HEK293 (cell line): ENCODE measurements at regions not wholly inside any gene's neighbourhood (a gene's known extent, or its start where the extent isn't known, plus 50 kb on each side); places are given as distances from the start of the nearest gene placed in this dataset.

Experiments used
- CTCF ChIA-PET: fragments of 350-600 bp; formaldehyde crosslinking; extraction: SDS; loops from one replicate; lab custom pipeline; 2021; ENCODE audit warnings: antibody characterized with exemption; lab: Yijun Ruan, JAX
- POLR2A ChIA-PET: fragments of 300-600 bp; formaldehyde crosslinking; extraction: SDS; loops from one replicate; lab custom pipeline; 2020; ENCODE audit warnings: antibody characterized with exemption, inconsistent platforms; lab: Yijun Ruan, JAX
- H3K27ac ChIP-seq: fragments of 200-500 bp; sonication (Bioruptor generic); 2 replicates; pipeline ENCODE4 v1.5.1; 2014; ENCODE audit warnings: low read depth, low read length, control low read depth, inconsistent platforms; ENCODE audit errors: extremely low read depth
- H3K36me3 ChIP-seq, 2 experiments: fragments of 200-500 bp in 1 of 2; sonication (Bioruptor generic) in 1 of 2; 1 replicate in 1 of 2; 2 replicates in 1 of 2; pipeline ENCODE4 v1.5.1; 2014 to 2017; ENCODE audit warnings: inconsistent platforms in 2 of 2, low read length in 2 of 2; ENCODE audit not compliant: control insufficient read depth in 2 of 2, insufficient read depth in 1 of 2
- H3K4me1 ChIP-seq: fragments of 200-500 bp; sonication (Bioruptor generic); 2 replicates; pipeline ENCODE4 v1.5.1; 2014; ENCODE audit warnings: mild to moderate bottlenecking, low read length, inconsistent platforms; ENCODE audit not compliant: control insufficient read depth, insufficient read depth
- H3K4me3 ChIP-seq: 2 replicates; pipeline ENCODE4 v1.5.1; 2011; ENCODE audit warnings: low read depth, mild to moderate bottlenecking, control low read depth, low read length, moderate library complexity
- H3K9me3 ChIP-seq: fragments of 200-500 bp; sonication (Bioruptor generic); 2 replicates; pipeline ENCODE4 v1.5.1; 2014; ENCODE audit warnings: low read depth, low read length, inconsistent platforms; ENCODE audit not compliant: control insufficient read depth, insufficient read depth
- GLI2 ChIP-seq: fragments of 450-650 bp; formaldehyde crosslinking; IDR thresholded peaks from 2 replicates; pipeline ENCODE4; 2017; ENCODE audit warnings: missing biosample characterization, missing genetic modification characterization, low read depth, borderline replicate concordance
- HOXD13 ChIP-seq: sonication (generic); formaldehyde crosslinking; IDR thresholded peaks from 2 replicates; pipeline ENCODE4 v1.8.0; 2022; ENCODE audit warnings: missing genetic modification reagents, borderline replicate concordance
- MZF1 ChIP-seq: fragments of 450-650 bp; formaldehyde crosslinking; IDR thresholded peaks from 2 replicates; pipeline ENCODE4 v1.5.1; 2017; ENCODE audit warnings: missing biosample characterization, missing genetic modification characterization, borderline replicate concordance
- PRDM1 ChIP-seq: fragments of 450-650 bp; formaldehyde crosslinking; IDR thresholded peaks from 2 replicates; pipeline ENCODE4; 2016; ENCODE audit warnings: missing biosample characterization, missing genetic modification characterization
- SALL2 ChIP-seq: fragments of 450-650 bp; formaldehyde crosslinking; IDR thresholded peaks from 2 replicates; pipeline ENCODE4 v1.5.0; 2017; ENCODE audit warnings: missing biosample characterization, mild to moderate bottlenecking, missing genetic modification characterization, borderline replicate concordance
- SCRT2 ChIP-seq: fragments of 450-650 bp; formaldehyde crosslinking; IDR thresholded peaks from 2 replicates; pipeline ENCODE4 v1.5.1; 2016; ENCODE audit warnings: missing biosample characterization, missing genetic modification characterization
- ZBTB6 ChIP-seq: fragments of 450-650 bp; formaldehyde crosslinking; IDR thresholded peaks from 2 replicates; pipeline ENCODE4 v1.5.1; 2017; ENCODE audit warnings: missing biosample characterization, missing genetic modification characterization
- ZNF114 ChIP-seq: fragments of 450-650 bp; formaldehyde crosslinking; IDR thresholded peaks from 2 replicates; pipeline ENCODE4 v1.5.0; 2017; ENCODE audit warnings: missing biosample characterization, missing genetic modification characterization
- ZNF121 ChIP-seq: fragments of 450-650 bp; formaldehyde crosslinking; IDR thresholded peaks from 2 replicates; pipeline ENCODE4 v1.5.1; 2016; ENCODE audit warnings: missing biosample characterization, missing genetic modification characterization
- ZNF202 ChIP-seq: fragments of 450-650 bp; formaldehyde crosslinking; IDR thresholded peaks from 2 replicates; pipeline ENCODE4 v1.5.1; 2016; ENCODE audit warnings: missing biosample characterization, missing genetic modification characterization, borderline replicate concordance
- ZNF239 ChIP-seq: fragments of 450-650 bp; formaldehyde crosslinking; IDR thresholded peaks from 2 replicates; pipeline ENCODE4 v1.5.1; 2016; ENCODE audit warnings: missing biosample characterization, missing genetic modification characterization
- ZNF416 ChIP-seq: fragments of 450-650 bp; formaldehyde crosslinking; IDR thresholded peaks from 2 replicates; pipeline ENCODE4 v1.5.1; 2016; ENCODE audit warnings: missing biosample characterization, missing genetic modification characterization
- ZNF48 ChIP-seq: fragments of 450-650 bp; formaldehyde crosslinking; IDR thresholded peaks from 2 replicates; pipeline ENCODE4 v1.5.1; 2016; ENCODE audit warnings: missing biosample characterization, missing genetic modification characterization
- ZNF530 ChIP-seq: fragments of 450-650 bp; formaldehyde crosslinking; IDR thresholded peaks from 2 replicates; pipeline ENCODE4 v1.5.1; 2016; ENCODE audit warnings: low read depth, missing biosample characterization, missing genetic modification characterization
- ZNF621 ChIP-seq: fragments of 450-650 bp; formaldehyde crosslinking; IDR thresholded peaks from 2 replicates; pipeline ENCODE4 v1.5.1; 2017; ENCODE audit warnings: missing biosample characterization, missing genetic modification characterization
- ZNF623 ChIP-seq: fragments of 450-650 bp; formaldehyde crosslinking; IDR thresholded peaks from 2 replicates; pipeline ENCODE4 v1.5.1; 2016; ENCODE audit warnings: missing biosample characterization, missing genetic modification characterization
- ZNF624 ChIP-seq: fragments of 450-650 bp; formaldehyde crosslinking; IDR thresholded peaks from 2 replicates; pipeline ENCODE4 v1.5.1; 2017; ENCODE audit warnings: missing biosample characterization, missing genetic modification characterization
- ZNF629 ChIP-seq: fragments of 450-650 bp; formaldehyde crosslinking; IDR thresholded peaks from 2 replicates; pipeline ENCODE4 v1.5.1; 2017; ENCODE audit warnings: missing biosample characterization, missing genetic modification characterization
- ZNF76 ChIP-seq: fragments of 450-650 bp; formaldehyde crosslinking; IDR thresholded peaks from 2 replicates; pipeline ENCODE4; 2016; ENCODE audit warnings: low read depth, missing biosample characterization, missing genetic modification characterization, borderline replicate concordance
- ZSCAN18 ChIP-seq: fragments of 450-650 bp; formaldehyde crosslinking; IDR thresholded peaks from 2 replicates; pipeline ENCODE4 v1.5.1; 2016; ENCODE audit warnings: missing biosample characterization, missing genetic modification characterization
- TF ChIP-seq, protein P1 (sequence below): fragments of 450-650 bp; formaldehyde crosslinking; IDR thresholded peaks from 2 replicates; pipeline ENCODE4 v1.5.1; 2016; ENCODE audit warnings: missing biosample characterization, missing genetic modification characterization
- TF ChIP-seq, protein P2 (sequence below): fragments of 450-650 bp; formaldehyde crosslinking; IDR thresholded peaks from 2 replicates; pipeline ENCODE4 v1.5.1; 2016; ENCODE audit warnings: missing biosample characterization, missing genetic modification characterization
- TF ChIP-seq, protein P3 (sequence below): IDR thresholded peaks from 2 replicates; pipeline ENCODE4 v1.6.1; 2011; ENCODE audit warnings: mild to moderate bottlenecking, low read depth, low read length, borderline replicate concordance
- TF ChIP-seq, protein P4 (sequence below): fragments of 450-650 bp; formaldehyde crosslinking; IDR thresholded peaks from 2 replicates; pipeline ENCODE4 v1.5.1; 2017; ENCODE audit warnings: missing biosample characterization, mild to moderate bottlenecking, missing genetic modification characterization, moderate library complexity

- ChIA-PET CTCF (interaction anchor here (0.6 to 0.7 kb wide), 4 partner anchors 50 to 628 kb away, joined by 3 to 4 read pairs (median 3); no protein-coding TSS in a partner anchor), POLR2A (no interaction called here)
- H3K27ac ChIP-seq = no peak overlapping the region
- H3K4me3 ChIP-seq = no peak overlapping the region
- no peaks in the 10 kb centered on the region for H3K4me1 ChIP-seq
- no peaks in the 10 kb centered on the region for H3K36me3 ChIP-seq
- H3K9me3 ChIP-seq = no peaks in the 10 kb centered on the region
- no peak for TF ChIP-seq ZNF621
- TF ChIP-seq PRDM1 (tag by site-specific recombination) = no peak
- TF ChIP-seq ZNF416 (tag by site-specific recombination) = no peak
- no peak for TF ChIP-seq HOXD13
- no peak for TF ChIP-seq MZF1 (tag by site-specific recombination)
- TF ChIP-seq ZSCAN18 (tag by site-specific recombination) = no peak
- TF ChIP-seq, protein P1, sequence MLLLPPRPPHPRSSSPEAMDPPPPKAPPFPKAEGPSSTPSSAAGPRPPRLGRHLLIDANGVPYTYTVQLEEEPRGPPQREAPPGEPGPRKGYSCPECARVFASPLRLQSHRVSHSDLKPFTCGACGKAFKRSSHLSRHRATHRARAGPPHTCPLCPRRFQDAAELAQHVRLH (tag by site-specific recombination) = no peak
- TF ChIP-seq ZNF629 (tag by site-specific recombination) = no peak
Measured at GRCh38 chr3:182276512-182276911, 516.8 kb upstream of the ATP11B start.

- no peak for TF ChIP-seq ZBTB6 (tag by site-specific recombination)
- H3K4me3 ChIP-seq = no peak overlapping the region
- no peaks in the 10 kb centered on the region for H3K9me3 ChIP-seq
- H3K36me3 ChIP-seq = no peaks in the 10 kb centered on the region
- no peaks in the 10 kb centered on the region for H3K4me1 ChIP-seq
- ChIA-PET CTCF (no interaction called here), POLR2A (no interaction called here)
- no peak overlapping the region for H3K27ac ChIP-seq
Measured at GRCh38 chr3:182284793-182285192, 508.5 kb upstream of the ATP11B start.

DNA sequence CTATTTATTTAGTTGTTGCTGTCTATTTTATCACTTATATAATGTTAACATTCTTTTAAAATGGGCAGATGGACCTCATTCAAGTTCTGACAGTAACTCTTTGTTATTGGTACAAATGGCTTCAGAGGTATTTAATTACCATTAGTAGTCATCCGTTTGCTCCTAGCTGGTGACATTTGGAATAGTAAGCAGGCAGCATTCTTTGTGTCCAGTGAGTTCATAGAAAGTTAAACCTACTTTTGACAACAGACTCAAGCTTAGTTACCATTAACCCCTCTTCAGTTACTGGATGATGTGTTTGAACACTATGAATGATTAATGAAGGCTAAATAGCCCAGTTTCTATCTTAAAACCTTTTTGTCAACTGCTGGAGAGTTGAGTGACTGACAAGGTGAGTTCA, 500.7 kb upstream of the ATP11B start:
- Histone ChIP-seq H3K27ac (no peak overlapping the region), H3K4me1 (no peaks in the 10 kb centered on the region), H3K36me3 (no peaks in the 10 kb centered on the region), H3K9me3 (no peaks in the 10 kb centered on the region), H3K4me3 (no peak overlapping the region)
- POLR2A ChIA-PET = no interaction called here
- CTCF ChIA-PET = interaction anchor here (0.5 kb wide), 1 partner anchor 92 kb away, joined by 5 read pairs; no protein-coding TSS in a partner anchor
- no peak for TF ChIP-seq ZNF76 (tag by site-specific recombination)
- no peak for TF ChIP-seq ZNF623 (tag by site-specific recombination)
- TF ChIP-seq, protein P2, sequence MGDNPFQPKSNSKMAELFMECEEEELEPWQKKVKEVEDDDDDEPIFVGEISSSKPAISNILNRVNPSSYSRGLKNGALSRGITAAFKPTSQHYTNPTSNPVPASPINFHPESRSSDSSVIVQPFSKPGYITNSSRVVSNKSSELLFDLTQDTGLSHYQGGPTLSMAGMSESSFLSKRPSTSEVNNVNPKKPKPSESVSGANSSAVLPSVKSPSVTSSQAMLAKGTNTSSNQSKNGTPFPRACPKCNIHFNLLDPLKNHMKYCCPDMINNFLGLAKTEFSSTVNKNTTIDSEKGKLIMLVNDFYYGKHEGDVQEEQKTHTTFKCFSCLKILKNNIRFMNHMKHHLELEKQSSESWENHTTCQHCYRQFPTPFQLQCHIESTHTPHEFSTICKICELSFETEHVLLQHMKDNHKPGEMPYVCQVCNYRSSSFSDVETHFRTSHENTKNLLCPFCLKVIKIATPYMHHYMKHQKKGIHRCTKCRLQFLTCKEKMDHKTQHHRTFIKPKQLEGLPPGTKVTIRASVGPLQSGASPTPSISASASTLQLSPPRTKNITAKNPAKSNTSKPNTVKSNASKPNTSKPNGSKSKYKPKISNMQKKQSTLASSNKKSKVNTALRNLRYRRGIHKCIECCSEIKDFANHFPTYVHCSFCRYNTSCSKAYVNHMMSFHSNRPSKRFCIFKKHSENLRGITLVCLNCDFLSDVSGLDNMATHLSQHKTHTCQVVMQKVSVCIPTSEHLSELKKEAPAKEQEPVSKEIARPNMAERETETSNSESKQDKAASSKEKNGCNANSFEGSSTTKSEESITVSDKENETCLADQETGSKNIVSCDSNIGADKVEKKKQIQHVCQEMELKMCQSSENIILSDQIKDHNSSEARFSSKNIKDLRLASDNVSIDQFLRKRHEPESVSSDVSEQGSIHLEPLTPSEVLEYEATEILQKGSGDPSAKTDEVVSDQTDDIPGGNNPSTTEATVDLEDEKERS = no peak
- TF ChIP-seq ZNF202 (tag by site-specific recombination) = no peak
- TF ChIP-seq SALL2 (tag by site-specific recombination) = no peak
- TF ChIP-seq ZNF239 (tag by site-specific recombination) = no peak
- TF ChIP-seq, protein P3, sequence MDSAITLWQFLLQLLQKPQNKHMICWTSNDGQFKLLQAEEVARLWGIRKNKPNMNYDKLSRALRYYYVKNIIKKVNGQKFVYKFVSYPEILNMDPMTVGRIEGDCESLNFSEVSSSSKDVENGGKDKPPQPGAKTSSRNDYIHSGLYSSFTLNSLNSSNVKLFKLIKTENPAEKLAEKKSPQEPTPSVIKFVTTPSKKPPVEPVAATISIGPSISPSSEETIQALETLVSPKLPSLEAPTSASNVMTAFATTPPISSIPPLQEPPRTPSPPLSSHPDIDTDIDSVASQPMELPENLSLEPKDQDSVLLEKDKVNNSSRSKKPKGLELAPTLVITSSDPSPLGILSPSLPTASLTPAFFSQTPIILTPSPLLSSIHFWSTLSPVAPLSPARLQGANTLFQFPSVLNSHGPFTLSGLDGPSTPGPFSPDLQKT = no peak
- TF ChIP-seq ZNF48 (tag by site-specific recombination) = no peak
- TF ChIP-seq, protein P4, sequence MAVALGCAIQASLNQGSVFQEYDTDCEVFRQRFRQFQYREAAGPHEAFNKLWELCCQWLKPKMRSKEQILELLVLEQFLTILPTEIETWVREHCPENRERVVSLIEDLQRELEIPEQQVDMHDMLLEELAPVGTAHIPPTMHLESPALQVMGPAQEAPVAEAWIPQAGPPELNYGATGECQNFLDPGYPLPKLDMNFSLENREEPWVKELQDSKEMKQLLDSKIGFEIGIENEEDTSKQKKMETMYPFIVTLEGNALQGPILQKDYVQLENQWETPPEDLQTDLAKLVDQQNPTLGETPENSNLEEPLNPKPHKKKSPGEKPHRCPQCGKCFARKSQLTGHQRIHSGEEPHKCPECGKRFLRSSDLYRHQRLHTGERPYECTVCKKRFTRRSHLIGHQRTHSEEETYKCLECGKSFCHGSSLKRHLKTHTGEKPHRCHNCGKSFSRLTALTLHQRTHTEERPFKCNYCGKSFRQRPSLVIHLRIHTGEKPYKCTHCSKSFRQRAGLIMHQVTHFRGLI (tag by site-specific recombination) = no peak
- no peak for TF ChIP-seq ZNF121 (tag by site-specific recombination)
- no peak for TF ChIP-seq ZNF114 (tag by site-specific recombination)
- no peak for TF ChIP-seq ZNF624 (tag by site-specific recombination)
- TF ChIP-seq ZNF621 = no peak
- TF ChIP-seq GLI2 (tag by site-specific recombination) = no peak
- TF ChIP-seq ZNF530 = no peak
- no peak for TF ChIP-seq SCRT2
